ENCODE measurements at regions not wholly inside any gene's neighbourhood (a gene's known extent, or its start where the extent isn't known, plus 50 kb on each side); places are given as distances from the start of the nearest gene placed in this dataset.

GRCh38 chr6:113457751-113458150 lies 399.4 kb upstream of the MARCKS start:
- TF ChIP-seq POLR2A (IDR thresholded peaks at IDR 0.05; ENCODE audit: low read length) (no peak), GATA1 (IDR thresholded peaks at IDR 0.05; ENCODE audit: low read depth, low read length) (no peak)
